ENCODE measurements at regions not wholly inside any gene's neighbourhood (a gene's known extent, or its start where the extent isn't known, plus 50 kb on each side); places are given as distances from the start of the nearest gene placed in this dataset.

- TF ChIP-seq, protein P1, sequence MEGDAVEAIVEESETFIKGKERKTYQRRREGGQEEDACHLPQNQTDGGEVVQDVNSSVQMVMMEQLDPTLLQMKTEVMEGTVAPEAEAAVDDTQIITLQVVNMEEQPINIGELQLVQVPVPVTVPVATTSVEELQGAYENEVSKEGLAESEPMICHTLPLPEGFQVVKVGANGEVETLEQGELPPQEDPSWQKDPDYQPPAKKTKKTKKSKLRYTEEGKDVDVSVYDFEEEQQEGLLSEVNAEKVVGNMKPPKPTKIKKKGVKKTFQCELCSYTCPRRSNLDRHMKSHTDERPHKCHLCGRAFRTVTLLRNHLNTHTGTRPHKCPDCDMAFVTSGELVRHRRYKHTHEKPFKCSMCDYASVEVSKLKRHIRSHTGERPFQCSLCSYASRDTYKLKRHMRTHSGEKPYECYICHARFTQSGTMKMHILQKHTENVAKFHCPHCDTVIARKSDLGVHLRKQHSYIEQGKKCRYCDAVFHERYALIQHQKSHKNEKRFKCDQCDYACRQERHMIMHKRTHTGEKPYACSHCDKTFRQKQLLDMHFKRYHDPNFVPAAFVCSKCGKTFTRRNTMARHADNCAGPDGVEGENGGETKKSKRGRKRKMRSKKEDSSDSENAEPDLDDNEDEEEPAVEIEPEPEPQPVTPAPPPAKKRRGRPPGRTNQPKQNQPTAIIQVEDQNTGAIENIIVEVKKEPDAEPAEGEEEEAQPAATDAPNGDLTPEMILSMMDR (IDR thresholded peaks at IDR 0.05), result no peak
- TF ChIP-seq EP300 (IDR thresholded peaks at IDR 0.05) (no peak), POLR2AphosphoS5 (IDR thresholded peaks at IDR 0.05) (no peak)
Measured at GRCh38 chr1:192497214-192497794, 78.3 kb upstream of the RGS1 start.
